HG02885 (cell line): ENCODE measurements at regions not wholly inside any gene's neighbourhood (a gene's known extent, or its start where the extent isn't known, plus 50 kb on each side); places are given as distances from the start of the nearest gene placed in this dataset.
A peak's percentile ranks its signal among the peaks of the same experiment; 100 is the strongest.

Source experiments
- ATAC-seq: cut with Tn5 transposase; IDR thresholded peaks from one replicate; pipeline ENCODE4 v1.9.1; 2021; ENCODE audit warnings: mild to moderate bottlenecking; ENCODE audit not compliant: unreplicated experiment, poor library complexity

GRCh38 chr15:94943888-94944287 is 712.5 kb downstream of the MCTP2 start:
- ATAC-seq = no peak

GRCh38 chr15:94951538-94951937 is 720.2 kb downstream of the MCTP2 start:
- no peak for ATAC-seq

GRCh38 chr15:94963953-94964352 is 732.6 kb downstream of the MCTP2 start:
- ATAC-seq = no peak

- ATAC-seq = no peak
These were observed 734.2 kb downstream of the MCTP2 start for GRCh38 chr15:94965593-94965992.

GRCh38 chr15:94968133-94968532 is 736.8 kb downstream of the MCTP2 start:
- no peak for ATAC-seq

GRCh38 chr15:94970096-94970495 is 738.7 kb downstream of the MCTP2 start:
- ATAC-seq = no peak

GRCh38 chr15:94970802-94971201 is 739.4 kb downstream of the MCTP2 start:
- no peak for ATAC-seq

GRCh38 chr15:94972314-94972713 is 741.0 kb downstream of the MCTP2 start:
- ATAC-seq = no peak

- no peak for ATAC-seq
These were observed 755.7 kb downstream of the MCTP2 start for GRCh38 chr15:94987085-94987484.

- no peak for ATAC-seq
These were observed 760.4 kb downstream of the MCTP2 start for GRCh38 chr15:94991718-94992117.

GRCh38 chr15:95009635-95010034 is 778.3 kb downstream of the MCTP2 start:
- no peak for ATAC-seq

GRCh38 chr15:95013381-95013780 is 782.0 kb downstream of the MCTP2 start:
- no peak for ATAC-seq

GRCh38 chr15:95016511-95017229 is 785.3 kb downstream of the MCTP2 start:
- no peak for ATAC-seq

GRCh38 chr15:95017666-95018328 is 786.4 kb downstream of the MCTP2 start:
- ATAC-seq = no peak

GRCh38 chr15:95018888-95019545 is 787.7 kb downstream of the MCTP2 start:
- ATAC-seq = peak; percentile 68

GRCh38 chr15:95019907-95020306 is 788.5 kb downstream of the MCTP2 start:
- no peak for ATAC-seq

- ATAC-seq = no peak
These were observed 790.5 kb downstream of the MCTP2 start for GRCh38 chr15:95021816-95022215.

GRCh38 chr15:95024351-95024750 is 793.0 kb downstream of the MCTP2 start:
- ATAC-seq = no peak

GRCh38 chr15:95025924-95026728 is 794.8 kb downstream of the MCTP2 start:
- no peak for ATAC-seq

GRCh38 chr15:95027981-95028380 is 796.6 kb downstream of the MCTP2 start:
- ATAC-seq = no peak

- no peak for ATAC-seq
These were observed 800.8 kb downstream of the MCTP2 start for GRCh38 chr15:95032156-95032555.
